VCaP (cell line): ENCODE measurements at regions not wholly inside any gene's neighbourhood (a gene's known extent, or its start where the extent isn't known, plus 50 kb on each side); places are given as distances from the start of the nearest gene placed in this dataset.

Experiments used
- H3K27ac ChIP-seq: fragments of 450-650 bp; 2 replicates; pipeline ENCODE4 v1.5.1; 2017
- CTCF ChIP-seq: fragments of 450-650 bp; conservative IDR thresholded peaks from 2 replicates; pipeline ENCODE4 v1.5.1; 2017; ENCODE audit warnings: mild to moderate bottlenecking, moderate library complexity

- H3K27ac ChIP-seq: no peak overlapping the region
- no peak for TF ChIP-seq CTCF
Measured at GRCh38 chr10:94085766-94086437, 92.2 kb downstream of the PLCE1 start.

GRCh38 chr10:94088926-94089381, 95.2 kb downstream of the PLCE1 start:
- TF ChIP-seq CTCF: no peak
- peak overlapping the region; percentile 65 for H3K27ac ChIP-seq

DNA sequence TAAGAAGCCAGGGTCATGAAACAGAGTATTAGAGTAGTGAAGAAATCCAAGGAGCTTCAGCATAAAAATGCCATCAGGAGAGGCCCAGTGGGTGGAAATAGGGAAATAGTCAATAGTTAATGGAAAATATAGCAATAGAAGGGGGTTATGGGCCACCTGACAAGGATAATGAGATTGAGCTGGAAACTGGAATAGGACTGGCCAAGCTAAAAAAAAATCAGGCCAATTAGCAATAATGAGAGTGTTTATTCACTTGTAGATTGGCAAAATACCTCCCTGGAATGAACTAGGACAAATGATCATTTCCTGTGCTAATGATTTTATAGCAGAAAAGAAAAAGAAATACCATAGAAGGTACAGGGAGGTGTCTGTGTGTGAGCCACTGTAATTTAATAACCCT, 97.9 kb downstream of the PLCE1 start:
- no peak for TF ChIP-seq CTCF

GRCh38 chr10:94092848-94093247, 99.1 kb downstream of the PLCE1 start:
- no peak overlapping the region for H3K27ac ChIP-seq
- TF ChIP-seq CTCF: no peak

More for the DNA sequence above, 97.9 kb downstream of the PLCE1 start:
- no peak overlapping the region for H3K27ac ChIP-seq

DNA sequence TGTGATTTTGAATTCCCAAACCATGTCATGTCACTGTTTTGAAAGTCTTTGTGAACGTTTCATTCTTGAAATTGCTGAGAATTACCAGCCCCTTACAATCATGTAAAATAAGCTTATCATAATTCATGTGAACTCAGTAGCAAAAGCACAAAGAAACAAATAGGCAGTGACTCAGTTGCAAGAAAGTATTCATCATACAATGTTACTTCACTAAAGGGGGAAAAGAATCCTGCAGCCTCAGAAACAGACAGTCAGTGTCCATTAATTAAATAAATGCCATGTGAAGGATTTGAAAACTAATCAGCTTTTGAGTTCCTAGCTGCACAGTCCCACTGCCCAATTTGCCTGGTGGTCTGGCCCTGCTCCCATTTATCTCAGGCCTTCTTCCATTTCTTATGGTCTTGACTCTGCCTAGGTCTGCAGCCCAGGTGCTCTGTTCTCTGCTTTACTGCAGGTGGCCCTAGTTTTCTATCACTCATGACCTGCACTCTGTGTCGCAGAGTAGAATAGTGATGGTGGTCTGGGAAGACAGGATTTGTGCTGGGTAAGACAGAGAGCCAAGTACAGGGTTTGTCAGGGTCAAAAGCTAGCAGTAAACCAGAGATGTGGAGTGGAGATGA, 99.7 kb downstream of the PLCE1 start:
- TF ChIP-seq CTCF: no peak
- H3K27ac ChIP-seq: no peak overlapping the region

GRCh38 chr10:94094540-94094939, 100.8 kb downstream of the PLCE1 start:
- no peak overlapping the region for H3K27ac ChIP-seq
- TF ChIP-seq CTCF: no peak

GRCh38 chr10:94097656-94098055, 103.9 kb downstream of the PLCE1 start:
- H3K27ac ChIP-seq: no peak overlapping the region
- no peak for TF ChIP-seq CTCF
